Endothelial cell of umbilical vein (primary cell): ENCODE measurements at regions not wholly inside any gene's neighbourhood (a gene's known extent, or its start where the extent isn't known, plus 50 kb on each side); places are given as distances from the start of the nearest gene placed in this dataset.

Experiments
- BruUV-seq: library from RNA; stranded (reverse); fragments of 400-500 nt; replicated peaks from 2 replicates; lab custom pipeline; 2021; lab: Mats Ljungman, UMichigan
- CTCF ChIA-PET: fragments of 300-600, 350-600 bp; sonication (Branson Sonifier 250); formaldehyde crosslinking; loops from one replicate; lab custom pipeline; 2021; ENCODE audit warnings: antibody characterized with exemption, inconsistent platforms; lab: Charles Lee
- POLR2A ChIA-PET: fragments of 300-600, 350-600 bp; sonication (Branson Sonifier 250); formaldehyde crosslinking; loops from one replicate; lab custom pipeline; 2021; ENCODE audit warnings: antibody characterized with exemption, inconsistent platforms; lab: Charles Lee
- DNase-seq: peaks from one replicate; pipeline ENCODE4 v3.0.0-alpha.2; 2011; ENCODE audit warnings: low read depth, low spot score
- FAIRE-seq: peaks from 2 replicates; lab custom pipeline; 2011; peaks lifted over from hg19 to GRCh38; lab: Jason Lieb, UNC
- H2AFZ ChIP-seq: 2 replicates; pipeline ENCODE4 v1.6.0; 2012; ENCODE audit warnings: low read depth, low read length, control low read depth, inconsistent platforms
- H3K27ac ChIP-seq: 2 replicates; pipeline ENCODE4 v1.5.1; 2011; ENCODE audit warnings: low read depth, mild to moderate bottlenecking, control low read depth, low read length, moderate library complexity; ENCODE audit not compliant: insufficient read depth
- H3K27me3 ChIP-seq, 2 experiments: 2 replicates each; pipeline versions ENCODE4 v1.6.0 to v1.6.1; 2011; ENCODE audit warnings: low read length in 2 of 2, mixed read lengths in 1 of 2; ENCODE audit not compliant: control insufficient read depth in 2 of 2, insufficient read depth in 2 of 2
- H3K36me3 ChIP-seq, 2 experiments: 2 replicates in 1 of 2; 3 replicates in 1 of 2; pipeline ENCODE4 v1.5.1; 2011; ENCODE audit warnings: low read length in 2 of 2, mild to moderate bottlenecking in 1 of 2, moderate library complexity in 1 of 2; ENCODE audit not compliant: control insufficient read depth in 2 of 2, insufficient read depth in 2 of 2; ENCODE audit errors: extremely low read depth in 1 of 2
- H3K4me1 ChIP-seq: 3 replicates; pipeline ENCODE4 v1.5.1; 2011; ENCODE audit warnings: mild to moderate bottlenecking, low read length; ENCODE audit not compliant: control insufficient read depth, insufficient read depth; ENCODE audit errors: extremely low read depth
- H3K4me2 ChIP-seq: 2 replicates; pipeline ENCODE4 v1.6.1; 2011; ENCODE audit warnings: low read length, control low read depth, mixed read lengths; ENCODE audit not compliant: insufficient read depth
- H3K4me3 ChIP-seq, 3 experiments: fragments of 200-600 bp in 1 of 3; sonication (generic), shearing (Covaris generic) in 1 of 3; replicated peaks in 1 of 3; 2 replicates each; pipeline ENCODE4 v1.5.1; 2011 to 2016; ENCODE audit warnings: control low read depth in 3 of 3, low read length in 3 of 3, mild to moderate bottlenecking in 2 of 3, inconsistent platforms in 1 of 3, low read depth in 1 of 3, moderate library complexity in 1 of 3; ENCODE audit not compliant: insufficient read depth in 1 of 3
- H3K79me2 ChIP-seq: 2 replicates; pipeline ENCODE4 v1.6.0; 2012; ENCODE audit warnings: low read length, inconsistent platforms; ENCODE audit not compliant: control insufficient read depth, insufficient read depth
- H3K9ac ChIP-seq: replicated peaks from 2 replicates; pipeline ENCODE3; 2011; ENCODE audit warnings: low read length, control low read depth; ENCODE audit not compliant: insufficient read depth; ENCODE audit errors: extremely low read depth
- H3K9me1 ChIP-seq: replicated peaks from 3 replicates; pipeline ENCODE4 v1.6.0; 2011; ENCODE audit warnings: mild to moderate bottlenecking, low read length; ENCODE audit not compliant: control insufficient read depth, insufficient read depth; ENCODE audit errors: extremely low read depth
- H3K9me3 ChIP-seq: replicated peaks from 2 replicates; pipeline ENCODE4 v1.5.1; 2012; ENCODE audit warnings: low read length, inconsistent platforms; ENCODE audit not compliant: control insufficient read depth, insufficient read depth
- H4K20me1 ChIP-seq: replicated peaks from 2 replicates; pipeline ENCODE3; 2011; ENCODE audit warnings: mild to moderate bottlenecking, low read length; ENCODE audit not compliant: control insufficient read depth, insufficient read depth; ENCODE audit errors: extremely low read depth
- EZH2 ChIP-seq: IDR thresholded peaks from 2 replicates; pipeline ENCODE4 v1.6.1; 2012; ENCODE audit warnings: borderline replicate concordance, low read depth, mild to moderate bottlenecking, moderate library complexity, low read length, inconsistent platforms; ENCODE audit not compliant: severe bottlenecking
- FOS ChIP-seq: IDR thresholded peaks from 2 replicates; pipeline ENCODE4 v1.6.1; 2011; ENCODE audit warnings: mild to moderate bottlenecking, low read length, moderate library complexity, borderline replicate concordance; ENCODE audit not compliant: insufficient read depth
- GATA2 ChIP-seq: IDR thresholded peaks from 2 replicates; pipeline ENCODE4 v1.7.0; 2011; ENCODE audit warnings: low read depth, mild to moderate bottlenecking, moderate library complexity, mixed read lengths, low read length; ENCODE audit not compliant: insufficient read length, insufficient read depth
- JUN ChIP-seq: IDR thresholded peaks from 2 replicates; pipeline ENCODE4 v1.6.1; 2011; ENCODE audit warnings: borderline replicate concordance, low read depth; ENCODE audit not compliant: insufficient read length, insufficient read depth
- MAX ChIP-seq: IDR thresholded peaks from 2 replicates; pipeline ENCODE4 v1.6.1; 2011; ENCODE audit not compliant: insufficient read depth, insufficient read length
- MYC ChIP-seq: IDR thresholded peaks from one replicate; pipeline ENCODE4 v1.6.1; 2011; ENCODE audit warnings: mild to moderate bottlenecking, low read depth, low read length
- POLR2A ChIP-seq: IDR thresholded peaks from 2 replicates; pipeline ENCODE4 v1.6.1; 2012; ENCODE audit warnings: low read depth, mild to moderate bottlenecking, control low read depth, low read length
- POLR2AphosphoS5 ChIP-seq: IDR thresholded peaks from 2 replicates; pipeline ENCODE4 v1.6.1; 2012; ENCODE audit warnings: low read depth, mild to moderate bottlenecking, control low read depth, low read length, moderate library complexity; ENCODE audit not compliant: insufficient read depth
- dilution Hi-C: fragments of 300-500 bp; cut with MboI; formaldehyde crosslinking; loops from one replicate; pipeline ENCODE4 v1.15.0; 2019; ENCODE audit warnings: low sequenced_read_pairs; ENCODE audit not compliant: extremely low pct_ligation_motif_present
- intact Hi-C: fragments of 100-400 bp; cut with micrococcal nuclease; formaldehyde crosslinking; loops from one replicate; pipeline ENCODE4 v1.10.0; 2022
- TF ChIP-seq, protein P1 (sequence below), 2 donors: IDR thresholded peaks; 1 replicate in 1 of 2; 2 replicates in 1 of 2; pipeline ENCODE4 v1.5.1; 2011; ENCODE audit warnings: low read length in 2 of 2, mild to moderate bottlenecking in 2 of 2, moderate library complexity in 2 of 2, control low read depth in 1 of 2, inconsistent platforms in 1 of 2, low read depth in 1 of 2; ENCODE audit not compliant: insufficient read depth in 1 of 2; ENCODE audit errors: extremely low read depth in 1 of 2

GRCh38 chr3:144073698-144074097, 102.1 kb downstream of the DIPK2A start:
- H3K9me3 ChIP-seq: no peaks in the 10 kb centered on the region
- TF ChIP-seq POLR2AphosphoS5 (no peak), GATA2 (no peak), EZH2 (no peak), FOS (no peak), POLR2A (no peak), MAX (no peak), MYC (no peak), JUN (no peak)
- TF ChIP-seq, protein P1, sequence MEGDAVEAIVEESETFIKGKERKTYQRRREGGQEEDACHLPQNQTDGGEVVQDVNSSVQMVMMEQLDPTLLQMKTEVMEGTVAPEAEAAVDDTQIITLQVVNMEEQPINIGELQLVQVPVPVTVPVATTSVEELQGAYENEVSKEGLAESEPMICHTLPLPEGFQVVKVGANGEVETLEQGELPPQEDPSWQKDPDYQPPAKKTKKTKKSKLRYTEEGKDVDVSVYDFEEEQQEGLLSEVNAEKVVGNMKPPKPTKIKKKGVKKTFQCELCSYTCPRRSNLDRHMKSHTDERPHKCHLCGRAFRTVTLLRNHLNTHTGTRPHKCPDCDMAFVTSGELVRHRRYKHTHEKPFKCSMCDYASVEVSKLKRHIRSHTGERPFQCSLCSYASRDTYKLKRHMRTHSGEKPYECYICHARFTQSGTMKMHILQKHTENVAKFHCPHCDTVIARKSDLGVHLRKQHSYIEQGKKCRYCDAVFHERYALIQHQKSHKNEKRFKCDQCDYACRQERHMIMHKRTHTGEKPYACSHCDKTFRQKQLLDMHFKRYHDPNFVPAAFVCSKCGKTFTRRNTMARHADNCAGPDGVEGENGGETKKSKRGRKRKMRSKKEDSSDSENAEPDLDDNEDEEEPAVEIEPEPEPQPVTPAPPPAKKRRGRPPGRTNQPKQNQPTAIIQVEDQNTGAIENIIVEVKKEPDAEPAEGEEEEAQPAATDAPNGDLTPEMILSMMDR (IDR thresholded peaks at IDR 0.05; ENCODE audit: extremely low read depth in 1 of 2, insufficient read depth in 1 of 2, low read depth in 1 of 2, low read length in 2 of 2): no peak
- H3K27ac ChIP-seq: no peak overlapping the region
- no TSS peak for BruUV-seq
- H3K9ac ChIP-seq: no peak overlapping the region
- POLR2A ChIA-PET: no interaction called here
- dilution Hi-C loops: no loop called here
- H4K20me1 ChIP-seq: no peaks in the 10 kb centered on the region
- H3K4me1 ChIP-seq: no peaks in the 10 kb centered on the region
- intact Hi-C loops: no loop called here
- no peak overlapping the region for H3K4me3 ChIP-seq
- H3K79me2 ChIP-seq: no peaks in the 10 kb centered on the region
- DNase-seq (no peak), FAIRE-seq (no peak)
- CTCF ChIA-PET: interaction anchor here (0.7 to 1.4 kb wide), 4 partner anchors 10 to 18 kb away, joined by 3 to 4 read pairs (median 3); no protein-coding TSS in a partner anchor
- H3K36me3 ChIP-seq: no peaks in the 10 kb centered on the region
- H3K9me1 ChIP-seq: no peaks in the 10 kb centered on the region
- H3K4me2 ChIP-seq: no peak overlapping the region
- H2AFZ ChIP-seq: no peak overlapping the region
- no peaks in the 10 kb centered on the region for H3K27me3 ChIP-seq
